ENCODE measurements at regions not wholly inside any gene's neighbourhood (a gene's known extent, or its start where the extent isn't known, plus 50 kb on each side); places are given as distances from the start of the nearest gene placed in this dataset.

- Histone ChIP-seq H3K36me3 (no peaks in the 10 kb centered on the region), H3K4me3 (no peak overlapping the region), H3K27ac (no peak overlapping the region), H3K9me3 (peaks cover 0 to 25% (median 23%) of the 10 kb centered on the region in 4 donors), H3K27me3 (no peaks in the 10 kb centered on the region), H3K4me1 (no peaks in the 10 kb centered on the region)
- intact Hi-C loops (cut with DNase I; ENCODE audit: low total_unique reads): no loop called here
- TF ChIP-seq POLR2AphosphoS5 (IDR thresholded peaks at IDR 0.05) (no peak), CTCF (IDR thresholded peaks at IDR 0.05) (no peak), EP300 (IDR thresholded peaks at IDR 0.05) (no peak), POLR2A (IDR thresholded peaks at IDR 0.05) (no peak)
- no peak for DNase-seq
These were observed 376.7 kb downstream of the S1PR1 start for GRCh38 chr1:101613546-101613945.

- Histone ChIP-seq H3K36me3 (no peaks in the 10 kb centered on the region), H3K27me3 (no peaks in the 10 kb centered on the region), H3K4me3 (no peak overlapping the region), H3K9me3 (no peaks in the 10 kb centered on the region), H3K4me1 (no peaks in the 10 kb centered on the region), H3K27ac (no peak overlapping the region)
- intact Hi-C loops (cut with DNase I; ENCODE audit: low total_unique reads): no loop called here
- DNase-seq: no peak
- WGBS, 5 donors: 78 to 92% (median 84%) methylated on average over 5 of the region's 5 CpGs
- TF ChIP-seq POLR2A (IDR thresholded peaks at IDR 0.05): no peak
- TF ChIP-seq CTCF (IDR thresholded peaks at IDR 0.05): no peak
- TF ChIP-seq EP300 (IDR thresholded peaks at IDR 0.05): no peak
- no peak for TF ChIP-seq POLR2AphosphoS5 (IDR thresholded peaks at IDR 0.05)
These were observed 377.8 kb downstream of the OLFM3 start for GRCh38 chr1:101618900-101619299.

- no peak overlapping the region for H3K27ac ChIP-seq
- WGBS, 5 donors: 58 to 71% (median 62%) methylated on average over 5 of the region's 5 CpGs
- no peaks in the 10 kb centered on the region for H3K27me3 ChIP-seq
- H3K9me3 ChIP-seq: no peaks in the 10 kb centered on the region
- H3K4me1 ChIP-seq: no peaks in the 10 kb centered on the region
- TF ChIP-seq POLR2AphosphoS5 (IDR thresholded peaks at IDR 0.05) (no peak), POLR2A (IDR thresholded peaks at IDR 0.05) (no peak), EP300 (IDR thresholded peaks at IDR 0.05) (no peak), CTCF (IDR thresholded peaks at IDR 0.05) (no peak)
- no peak overlapping the region for H3K4me3 ChIP-seq
- no peaks in the 10 kb centered on the region for H3K36me3 ChIP-seq
- intact Hi-C loops (cut with DNase I; ENCODE audit: low total_unique reads): no loop called here
- no peak for DNase-seq
These were observed 364.0 kb downstream of the OLFM3 start for GRCh38 chr1:101632548-101633272.

GRCh38 chr1:101645810-101646209, 350.9 kb downstream of the OLFM3 start:
- intact Hi-C loops (cut with DNase I; ENCODE audit: low total_unique reads): no loop called here
- H3K9me3 ChIP-seq: no peaks in the 10 kb centered on the region
- 49 to 57% (median 53%) methylated on average over 2 of the region's 2 CpGs for WGBS, 5 donors
- no peaks in the 10 kb centered on the region for H3K27me3 ChIP-seq
- no peak for TF ChIP-seq EP300 (IDR thresholded peaks at IDR 0.05)
- TF ChIP-seq CTCF (IDR thresholded peaks at IDR 0.05): no peak
- no peak for TF ChIP-seq POLR2AphosphoS5 (IDR thresholded peaks at IDR 0.05)
- H3K36me3 ChIP-seq: no peaks in the 10 kb centered on the region
- H3K4me3 ChIP-seq: no peak overlapping the region
- H3K4me1 ChIP-seq: no peaks in the 10 kb centered on the region
- no peak for DNase-seq
- no peak overlapping the region for H3K27ac ChIP-seq
